NCI-H774 (cell line): ENCODE measurements at regions not wholly inside any gene's neighbourhood (a gene's known extent, or its start where the extent isn't known, plus 50 kb on each side); places are given as distances from the start of the nearest gene placed in this dataset.

Source experiments
- DNase-seq: peaks from one replicate; lab custom pipeline; 2025; lab: John Stamatoyannopoulos, UW

GRCh38 chr2:128726911-128727310 lies 408.2 kb upstream of the HS6ST1 start:
- no peak for DNase-seq

GRCh38 chr2:128727404-128727803 lies 408.7 kb upstream of the HS6ST1 start:
- DNase-seq = no peak

- DNase-seq = no peak
Observed at GRCh38 chr2:128727914-128728313, 409.2 kb upstream of the HS6ST1 start.

- DNase-seq = no peak
Observed at GRCh38 chr2:128729051-128729450, 410.4 kb upstream of the HS6ST1 start.

GRCh38 chr2:128731994-128732650 lies 413.5 kb upstream of the HS6ST1 start:
- DNase-seq = no peak

- DNase-seq = no peak
Observed at GRCh38 chr2:128732976-128733431, 414.3 kb upstream of the HS6ST1 start.

- DNase-seq = no peak
Observed at GRCh38 chr2:128733450-128733849, 414.8 kb upstream of the HS6ST1 start.

GRCh38 chr2:128734521-128735295 lies 416.0 kb upstream of the HS6ST1 start:
- no peak for DNase-seq

- no peak for DNase-seq
Observed at GRCh38 chr2:128735296-128735960, 416.8 kb upstream of the HS6ST1 start.

GRCh38 chr2:128736046-128736688 lies 417.5 kb upstream of the HS6ST1 start:
- no peak for DNase-seq

- DNase-seq = peak; percentile 34
Observed at GRCh38 chr2:128736689-128737545, 418.2 kb upstream of the HS6ST1 start.

GRCh38 chr2:128737546-128737826 lies 418.8 kb upstream of the HS6ST1 start:
- no peak for DNase-seq

GRCh38 chr2:128738446-128739110 lies 419.9 kb upstream of the HS6ST1 start:
- no peak for DNase-seq

GRCh38 chr2:128742467-128742866 lies 423.8 kb upstream of the HS6ST1 start:
- no peak for DNase-seq

GRCh38 chr2:128745946-128746345 lies 427.3 kb upstream of the HS6ST1 start:
- DNase-seq = no peak

- no peak for DNase-seq
Observed at GRCh38 chr2:128746356-128746755, 427.7 kb upstream of the HS6ST1 start.

GRCh38 chr2:128748336-128748735 lies 429.7 kb upstream of the HS6ST1 start:
- DNase-seq = no peak

GRCh38 chr2:128748835-128749605 lies 430.4 kb upstream of the HS6ST1 start:
- no peak for DNase-seq

GRCh38 chr2:128750328-128751165 lies 431.9 kb upstream of the HS6ST1 start:
- DNase-seq = no peak
